Activated CD8-positive, alpha-beta T cell treated with anti-CD3 and anti-CD28 coated beads for 36 hours (primary cell): ENCODE measurements at regions not wholly inside any gene's neighbourhood (a gene's known extent, or its start where the extent isn't known, plus 50 kb on each side); places are given as distances from the start of the nearest gene placed in this dataset.

Source experiments
- ATAC-seq: fragments of 200-7000 bp; cut with Tn5 transposase; one replicate; pipeline ENCODE4 v1.10.0; 2021; ENCODE audit warnings: mild to moderate bottlenecking, moderate library complexity
- CTCF ChIA-PET: fragments of 350-600 bp; sonication (Branson Sonifier 250); formaldehyde crosslinking; loops from one replicate; lab custom pipeline; 2021; ENCODE audit warnings: antibody characterized with exemption; lab: Charles Lee
- POLR2A ChIA-PET: fragments of 350-600 bp; sonication (Branson Sonifier 250); formaldehyde crosslinking; loops from one replicate; lab custom pipeline; 2021; ENCODE audit warnings: antibody characterized with exemption; lab: Charles Lee
- DNase-seq: peaks from one replicate; pipeline ENCODE4 v3.0.0-alpha.2; 2020
- H3K27ac Mint-ChIP-seq: one replicate; pipeline ENCODE4 v1.8.0; 2021; ENCODE audit warnings: mild to moderate bottlenecking, mixed read lengths
- H3K27me3 Mint-ChIP-seq: one replicate; pipeline ENCODE4 v1.8.0; 2021; ENCODE audit warnings: mixed read lengths
- H3K36me3 Mint-ChIP-seq: one replicate; pipeline ENCODE4 v1.8.0; 2021; ENCODE audit warnings: low read depth, mixed read lengths
- H3K4me1 Mint-ChIP-seq: one replicate; pipeline ENCODE4 v1.8.0; 2021; ENCODE audit warnings: low read depth, mixed read lengths
- H3K4me3 Mint-ChIP-seq: one replicate; pipeline ENCODE4 v1.8.0; 2021; ENCODE audit warnings: mild to moderate bottlenecking, moderate library complexity, mixed read lengths
- H3K9me3 Mint-ChIP-seq: one replicate; pipeline ENCODE4 v1.8.0; 2021; ENCODE audit warnings: mixed read lengths
- intact Hi-C: fragments of 100-400 bp; cut with micrococcal nuclease; formaldehyde crosslinking; loops from one replicate; pipeline ENCODE4 v1.10.0; 2022
- TF ChIP-seq, protein P1 (sequence below): fragments of 200-600 bp; IDR thresholded peaks from one replicate; pipeline ENCODE4 v1.8.0; 2022; ENCODE audit warnings: antibody characterized with exemption, mild to moderate bottlenecking

- ChIA-PET CTCF (no interaction called here), POLR2A (no interaction called here)
- Mint-ChIP-seq H3K27me3 (peaks cover 4% of the 10 kb centered on the region), H3K4me1 (no peaks in the 10 kb centered on the region), H3K36me3 (no peaks in the 10 kb centered on the region), H3K4me3 (no peak overlapping the region), H3K27ac (no peak overlapping the region), H3K9me3 (no peaks in the 10 kb centered on the region)
- ATAC-seq: no peak
- intact Hi-C loops: no loop called here
- DNase-seq: no peak
- TF ChIP-seq, protein P1, sequence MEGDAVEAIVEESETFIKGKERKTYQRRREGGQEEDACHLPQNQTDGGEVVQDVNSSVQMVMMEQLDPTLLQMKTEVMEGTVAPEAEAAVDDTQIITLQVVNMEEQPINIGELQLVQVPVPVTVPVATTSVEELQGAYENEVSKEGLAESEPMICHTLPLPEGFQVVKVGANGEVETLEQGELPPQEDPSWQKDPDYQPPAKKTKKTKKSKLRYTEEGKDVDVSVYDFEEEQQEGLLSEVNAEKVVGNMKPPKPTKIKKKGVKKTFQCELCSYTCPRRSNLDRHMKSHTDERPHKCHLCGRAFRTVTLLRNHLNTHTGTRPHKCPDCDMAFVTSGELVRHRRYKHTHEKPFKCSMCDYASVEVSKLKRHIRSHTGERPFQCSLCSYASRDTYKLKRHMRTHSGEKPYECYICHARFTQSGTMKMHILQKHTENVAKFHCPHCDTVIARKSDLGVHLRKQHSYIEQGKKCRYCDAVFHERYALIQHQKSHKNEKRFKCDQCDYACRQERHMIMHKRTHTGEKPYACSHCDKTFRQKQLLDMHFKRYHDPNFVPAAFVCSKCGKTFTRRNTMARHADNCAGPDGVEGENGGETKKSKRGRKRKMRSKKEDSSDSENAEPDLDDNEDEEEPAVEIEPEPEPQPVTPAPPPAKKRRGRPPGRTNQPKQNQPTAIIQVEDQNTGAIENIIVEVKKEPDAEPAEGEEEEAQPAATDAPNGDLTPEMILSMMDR: no peak
Observed at GRCh38 chr4:169337510-169337909, 66.8 kb upstream of the SH3RF1 start.

DNA sequence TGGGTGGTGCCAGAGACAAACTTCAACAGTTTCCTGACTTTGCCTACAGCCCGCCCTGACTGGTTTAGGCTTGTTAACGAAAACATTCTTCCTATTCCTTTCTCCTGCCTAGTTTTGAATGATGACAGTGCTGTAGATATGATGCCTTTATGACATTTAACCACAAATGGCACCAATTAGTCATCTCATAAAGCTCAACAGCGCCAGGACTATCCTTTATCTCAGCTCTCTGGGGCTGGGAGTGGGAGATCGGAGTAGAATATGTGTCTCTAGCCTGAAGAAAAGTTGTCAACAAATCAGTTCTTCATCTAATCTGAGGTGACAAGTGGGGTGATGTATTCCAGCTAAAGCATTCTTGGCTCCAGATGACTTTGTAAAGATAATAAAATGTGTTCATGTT lies 64.6 kb upstream of the SH3RF1 start:
- CTCF ChIA-PET: interaction anchor here (1.0 kb wide), 1 partner anchor 412 kb away, joined by 3 read pairs; no protein-coding TSS in a partner anchor

DNA sequence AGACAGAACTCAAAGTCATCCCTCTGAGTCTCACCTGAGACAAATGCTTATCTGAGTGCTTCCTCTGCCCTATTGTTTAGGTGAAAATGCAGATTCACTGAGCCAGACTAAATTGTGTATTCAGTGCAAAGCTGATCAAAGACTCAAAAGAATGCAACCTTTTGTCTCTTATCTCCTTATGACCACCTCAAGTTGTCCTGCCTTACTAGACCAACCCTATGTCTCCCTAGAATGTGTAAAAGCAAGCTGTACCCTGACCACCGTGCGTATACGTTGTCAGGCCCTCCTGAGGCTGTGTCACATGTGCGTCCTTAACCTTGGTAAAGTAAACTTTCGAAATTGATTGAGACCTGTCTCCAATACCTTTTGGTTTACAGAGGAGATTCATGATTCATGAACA lies 63.6 kb upstream of the SH3RF1 start:
- CTCF ChIA-PET: no interaction called here
- DNase-seq: no peak
- Mint-ChIP-seq H3K4me1 (no peaks in the 10 kb centered on the region), H3K4me3 (no peak overlapping the region), H3K36me3 (no peaks in the 10 kb centered on the region), H3K9me3 (no peaks in the 10 kb centered on the region), H3K27me3 (peaks cover 4% of the 10 kb centered on the region), H3K27ac (no peak overlapping the region)
- ATAC-seq: no peak
- POLR2A ChIA-PET: no interaction called here
- TF ChIP-seq, protein P1: no peak
- intact Hi-C loops: no loop called here

More for the DNA sequence above, 64.6 kb upstream of the SH3RF1 start:
- no peak overlapping the region for H3K4me3 Mint-ChIP-seq
- no peaks in the 10 kb centered on the region for H3K9me3 Mint-ChIP-seq
- peaks cover 4% of the 10 kb centered on the region for H3K27me3 Mint-ChIP-seq
- DNase-seq: no peak
- no peaks in the 10 kb centered on the region for H3K4me1 Mint-ChIP-seq
- ATAC-seq: no peak
- intact Hi-C loops: no loop called here
- TF ChIP-seq, protein P1: no peak
- no peak overlapping the region for H3K27ac Mint-ChIP-seq
- H3K36me3 Mint-ChIP-seq: no peaks in the 10 kb centered on the region
- POLR2A ChIA-PET: no interaction called here

- DNase-seq (no peak), ATAC-seq (no peak)
- CTCF ChIA-PET: no interaction called here
Observed at GRCh38 chr4:169333265-169333664, 62.5 kb upstream of the SH3RF1 start.

GRCh38 chr4:169332583-169332982 lies 61.8 kb upstream of the SH3RF1 start:
- TF ChIP-seq, protein P1: no peak
- no peak for ATAC-seq
- Mint-ChIP-seq H3K36me3 (no peaks in the 10 kb centered on the region), H3K4me3 (no peak overlapping the region), H3K4me1 (no peaks in the 10 kb centered on the region), H3K27me3 (peaks cover 4% of the 10 kb centered on the region), H3K27ac (no peak overlapping the region), H3K9me3 (no peaks in the 10 kb centered on the region)
- intact Hi-C loops: no loop called here
- CTCF ChIA-PET: no interaction called here
- no peak for DNase-seq
- POLR2A ChIA-PET: no interaction called here

More at GRCh38 chr4:169333265-169333664, 62.5 kb upstream of the SH3RF1 start:
- H3K4me3 Mint-ChIP-seq: no peak overlapping the region
- POLR2A ChIA-PET: no interaction called here
- H3K36me3 Mint-ChIP-seq: no peaks in the 10 kb centered on the region
- no peaks in the 10 kb centered on the region for H3K9me3 Mint-ChIP-seq
- H3K27me3 Mint-ChIP-seq: peaks cover 4% of the 10 kb centered on the region
- H3K4me1 Mint-ChIP-seq: no peaks in the 10 kb centered on the region
- TF ChIP-seq, protein P1: no peak
- intact Hi-C loops: no loop called here
- H3K27ac Mint-ChIP-seq: no peak overlapping the region
